Kidney (tissue), 13 donors: ENCODE measurements at regions not wholly inside any gene's neighbourhood (a gene's known extent, or its start where the extent isn't known, plus 50 kb on each side); places are given as distances from the start of the nearest gene placed in this dataset.

Experiments used
- DNase-seq, 5 donors: peaks; one replicate each; pipeline ENCODE4 v3.0.0-alpha.2; 2013 to 2020
- FAIRE-seq: peaks from 2 replicates; lab custom pipeline; 2012; peaks lifted over from hg19 to GRCh38; lab: Jason Lieb, UNC
- H3K27ac ChIP-seq, 2 donors: one replicate each; pipeline ENCODE4 v1.7.0; 2013; ENCODE audit warnings: low read depth in 2 of 2, low read length in 2 of 2, inconsistent platforms in 1 of 2
- H3K27me3 ChIP-seq: one replicate; pipeline ENCODE4 v1.7.1; 2013; ENCODE audit warnings: low read length, inconsistent platforms; ENCODE audit not compliant: control insufficient read depth, insufficient read depth
- H3K36me3 ChIP-seq, 3 donors: one replicate each; pipeline versions ENCODE4 v1.7.0 to v1.7.1; 2013; ENCODE audit warnings: low read length in 3 of 3, control low read depth in 1 of 3, inconsistent platforms in 1 of 3; ENCODE audit not compliant: insufficient read depth in 3 of 3, control insufficient read depth in 2 of 3
- H3K4me1 ChIP-seq, 3 donors: one replicate each; pipeline versions ENCODE4 v1.7.0 to v1.7.1; 2013; ENCODE audit warnings: low read length in 3 of 3, inconsistent platforms in 1 of 3, low read depth in 1 of 3; ENCODE audit not compliant: control insufficient read depth in 2 of 3, insufficient read depth in 2 of 3
- H3K4me3 ChIP-seq, 3 donors: one replicate each; pipeline versions ENCODE4 v1.7.0 to v1.8.1; 2013; ENCODE audit warnings: low read length in 3 of 3, control low read depth in 1 of 3, inconsistent platforms in 1 of 3
- H3K9ac ChIP-seq, 3 donors: one replicate each; pipeline versions ENCODE4 v1.7.0 to v1.7.1; 2013; ENCODE audit warnings: low read length in 3 of 3, control low read depth in 1 of 3, inconsistent platforms in 1 of 3
- H3K9me3 ChIP-seq, 3 donors: one replicate each; pipeline versions ENCODE4 v1.7.0 to v1.7.1; 2013; ENCODE audit warnings: low read length in 3 of 3, control low read depth in 1 of 3, inconsistent platforms in 1 of 3; ENCODE audit not compliant: control insufficient read depth in 2 of 3, insufficient read depth in 1 of 3
- intact Hi-C: fragments of 100-400 bp; cut with DNase I; formaldehyde crosslinking; loops from one replicate; pipeline ENCODE4 v1.11.1; 2022
- TF ChIP-seq, protein P1 (sequence below): IDR thresholded peaks from 3 replicates; pipeline ENCODE4 v1.5.1; 2012; ENCODE audit warnings: mild to moderate bottlenecking, moderate library complexity, borderline replicate concordance; ENCODE audit not compliant: insufficient read depth; ENCODE audit errors: extremely low read depth
- donor health status: control.
- donor health status: control.
- donor health status: control.
- donor health status: control.
- donor health status: control.
- donor health status: DM: yes; HTN: yes; CAD: no.
- donor health status: Normal renal cell carcinoma (clear cell type).

DNA sequence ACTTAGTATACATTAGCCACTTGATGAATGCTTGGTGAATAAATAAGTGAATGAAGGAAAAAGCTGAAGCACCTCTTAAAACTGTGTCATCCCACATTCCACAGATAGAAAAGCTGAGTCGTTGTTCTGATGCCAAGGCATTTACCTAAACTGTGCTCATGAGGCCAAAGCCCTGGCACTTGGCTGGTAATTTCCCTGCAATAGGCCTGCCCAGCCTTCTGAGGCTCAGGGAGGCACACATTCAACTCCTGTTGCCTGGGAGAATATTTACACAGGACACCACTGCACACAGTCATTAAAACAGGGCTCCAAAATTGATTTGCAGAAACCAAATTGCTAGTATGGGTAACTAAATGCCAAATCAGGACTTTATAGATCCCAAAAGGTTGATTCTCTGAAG lies 333.0 kb upstream of the C16orf82 start:
- FAIRE-seq: no peak
- no peaks in the 10 kb centered on the region for H3K4me1 ChIP-seq
- H3K9me3 ChIP-seq: no peaks in the 10 kb centered on the region
- intact Hi-C loops: no loop called here
- TF ChIP-seq, protein P1, sequence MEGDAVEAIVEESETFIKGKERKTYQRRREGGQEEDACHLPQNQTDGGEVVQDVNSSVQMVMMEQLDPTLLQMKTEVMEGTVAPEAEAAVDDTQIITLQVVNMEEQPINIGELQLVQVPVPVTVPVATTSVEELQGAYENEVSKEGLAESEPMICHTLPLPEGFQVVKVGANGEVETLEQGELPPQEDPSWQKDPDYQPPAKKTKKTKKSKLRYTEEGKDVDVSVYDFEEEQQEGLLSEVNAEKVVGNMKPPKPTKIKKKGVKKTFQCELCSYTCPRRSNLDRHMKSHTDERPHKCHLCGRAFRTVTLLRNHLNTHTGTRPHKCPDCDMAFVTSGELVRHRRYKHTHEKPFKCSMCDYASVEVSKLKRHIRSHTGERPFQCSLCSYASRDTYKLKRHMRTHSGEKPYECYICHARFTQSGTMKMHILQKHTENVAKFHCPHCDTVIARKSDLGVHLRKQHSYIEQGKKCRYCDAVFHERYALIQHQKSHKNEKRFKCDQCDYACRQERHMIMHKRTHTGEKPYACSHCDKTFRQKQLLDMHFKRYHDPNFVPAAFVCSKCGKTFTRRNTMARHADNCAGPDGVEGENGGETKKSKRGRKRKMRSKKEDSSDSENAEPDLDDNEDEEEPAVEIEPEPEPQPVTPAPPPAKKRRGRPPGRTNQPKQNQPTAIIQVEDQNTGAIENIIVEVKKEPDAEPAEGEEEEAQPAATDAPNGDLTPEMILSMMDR: no peak
- DNase-seq: no peak
- no peaks in the 10 kb centered on the region for H3K36me3 ChIP-seq
- no peak overlapping the region for H3K4me3 ChIP-seq
- no peak overlapping the region for H3K9ac ChIP-seq
- H3K27ac ChIP-seq: no peak overlapping the region
- no peaks in the 10 kb centered on the region for H3K27me3 ChIP-seq

DNA sequence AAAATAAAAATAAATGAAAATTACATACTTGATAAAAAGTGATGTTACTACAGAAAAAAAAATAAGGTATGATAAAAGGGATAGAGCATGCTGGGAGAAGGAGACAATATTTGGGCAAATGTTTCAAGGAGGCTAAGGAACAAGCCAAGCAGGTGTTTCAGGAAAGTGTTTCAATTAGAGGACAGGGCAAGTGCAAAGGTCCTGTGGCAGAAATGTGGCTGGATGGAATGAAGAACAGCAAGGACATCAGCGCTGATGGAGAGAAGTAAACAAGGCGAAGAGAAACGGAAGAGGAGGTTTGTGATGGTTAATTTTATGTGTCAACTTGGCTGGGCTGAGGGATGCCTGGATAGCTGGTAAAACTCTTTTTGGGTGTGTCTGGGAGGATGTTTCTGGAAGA lies 331.2 kb upstream of the C16orf82 start:
- Histone ChIP-seq H3K36me3 (no peaks in the 10 kb centered on the region), H3K4me3 (no peak overlapping the region), H3K4me1 (no peaks in the 10 kb centered on the region), H3K9me3 (no peaks in the 10 kb centered on the region), H3K9ac (no peak overlapping the region), H3K27ac (no peak overlapping the region), H3K27me3 (no peaks in the 10 kb centered on the region)
- DNase-seq (no peak), FAIRE-seq (no peak)
- intact Hi-C loops: no loop called here
- TF ChIP-seq, protein P1: no peak

DNA sequence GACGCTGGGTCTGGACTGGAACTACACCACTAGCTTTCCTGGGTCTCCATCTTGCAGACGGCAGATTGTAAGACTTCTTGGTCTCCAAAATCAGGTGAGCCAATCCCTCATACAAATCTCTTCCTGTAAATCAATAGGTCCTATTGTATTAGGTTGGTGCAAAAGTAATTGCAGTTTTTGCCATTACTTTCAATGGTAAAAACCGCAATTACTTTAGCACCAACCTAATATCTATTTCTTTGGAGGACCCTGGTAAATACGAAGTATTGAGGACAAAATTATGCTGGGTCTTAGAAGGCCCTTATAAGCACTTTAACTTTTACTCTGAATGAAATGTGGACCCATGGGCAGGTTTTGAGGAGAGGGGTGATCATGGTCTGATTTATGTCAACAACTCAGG lies 330.6 kb upstream of the C16orf82 start:
- Histone ChIP-seq H3K27ac (no peak overlapping the region), H3K9me3 (no peaks in the 10 kb centered on the region), H3K4me3 (no peak overlapping the region), H3K27me3 (no peaks in the 10 kb centered on the region), H3K36me3 (no peaks in the 10 kb centered on the region), H3K9ac (no peak overlapping the region), H3K4me1 (no peaks in the 10 kb centered on the region)
- intact Hi-C loops: no loop called here
- DNase-seq (no peak), FAIRE-seq (no peak)
- TF ChIP-seq, protein P1: no peak

DNA sequence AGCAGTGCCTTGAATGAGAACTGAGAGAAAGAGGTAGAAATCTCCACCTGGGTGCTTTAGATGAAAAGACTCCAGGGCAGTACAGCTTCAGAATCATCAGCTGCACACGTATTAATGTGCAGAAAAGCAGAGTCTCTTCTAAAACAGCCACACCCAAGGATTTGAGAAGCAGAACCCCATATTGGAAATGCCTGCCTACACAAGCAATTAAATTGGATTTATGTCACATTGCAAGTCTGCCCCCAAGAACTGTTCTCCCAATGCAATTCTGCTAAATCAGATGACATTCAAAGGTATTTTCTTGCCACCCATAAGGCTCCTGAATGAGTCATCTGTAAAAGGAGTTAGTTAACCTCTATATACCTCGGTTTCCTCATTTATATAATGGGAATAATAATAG lies 326.0 kb upstream of the C16orf82 start:
- intact Hi-C loops: no loop called here
- H3K4me3 ChIP-seq: no peak overlapping the region
- no peak overlapping the region for H3K9ac ChIP-seq
- H3K4me1 ChIP-seq: no peaks in the 10 kb centered on the region
- FAIRE-seq: no peak
- H3K9me3 ChIP-seq: no peaks in the 10 kb centered on the region
- no peak overlapping the region for H3K27ac ChIP-seq
- DNase-seq: no peak
- no peaks in the 10 kb centered on the region for H3K36me3 ChIP-seq
- no peaks in the 10 kb centered on the region for H3K27me3 ChIP-seq
- TF ChIP-seq, protein P1: no peak
